Neural cell (in vitro differentiated cells): ENCODE measurements at regions not wholly inside any gene's neighbourhood (a gene's known extent, or its start where the extent isn't known, plus 50 kb on each side); places are given as distances from the start of the nearest gene placed in this dataset.

Source experiments
- H2AFZ ChIP-seq: fragments of 200-600, 300-800 bp; sonication (generic), shearing (Covaris generic); 2 replicates; pipeline ENCODE4 v1.6.0; 2014; ENCODE audit warnings: low read depth, mild to moderate bottlenecking, antibody characterized with exemption, low read length, moderate library complexity
- H3F3A ChIP-seq: fragments of 200-600 bp; shearing (Covaris generic); 2 replicates; pipeline ENCODE4 v1.6.1; 2016; ENCODE audit warnings: mild to moderate bottlenecking, moderate library complexity, mixed read lengths, antibody characterized with exemption, low read length; ENCODE audit not compliant: insufficient read depth, poor library complexity, severe bottlenecking
- H3K27ac ChIP-seq: fragments of 200-600, 300-800 bp; sonication (generic), shearing (Covaris generic); 2 replicates; pipeline ENCODE4 v1.5.1; 2014; ENCODE audit warnings: mild to moderate bottlenecking, low read length, moderate library complexity
- H3K27me3 ChIP-seq: fragments of 300-800, 200-600 bp; sonication (generic), shearing (Covaris generic); 2 replicates; pipeline ENCODE4 v1.6.0; 2014; ENCODE audit warnings: mild to moderate bottlenecking, low read depth, low read length, moderate library complexity; ENCODE audit not compliant: insufficient read depth
- H3K36me3 ChIP-seq: fragments of 300-800, 200-600 bp; sonication (generic), shearing (Covaris generic); 2 replicates; pipeline ENCODE4 v1.5.1; 2014; ENCODE audit warnings: mild to moderate bottlenecking, antibody characterized with exemption, low read length, moderate library complexity; ENCODE audit not compliant: insufficient read depth
- H3K4me2 ChIP-seq: fragments of 300-800, 200-600 bp; sonication (generic), shearing (Covaris generic); 2 replicates; pipeline ENCODE4 v1.6.0; 2014; ENCODE audit warnings: mild to moderate bottlenecking, low read length
- H3K4me3 ChIP-seq: fragments of 300-800, 200-600 bp; sonication (generic), shearing (Covaris generic); 2 replicates; pipeline ENCODE4 v1.5.1; 2014; ENCODE audit warnings: mild to moderate bottlenecking, low read length, moderate library complexity
- H3K79me2 ChIP-seq: fragments of 200-600 bp; shearing (Covaris generic); replicated peaks from 2 replicates; pipeline ENCODE4 v1.6.0; 2014; ENCODE audit warnings: mild to moderate bottlenecking, low read length, moderate library complexity; ENCODE audit not compliant: insufficient read depth
- H3K9ac ChIP-seq: fragments of 300-800, 200-600 bp; sonication (generic), shearing (Covaris generic); 2 replicates; pipeline ENCODE4 v1.6.1; 2016; ENCODE audit warnings: mild to moderate bottlenecking, low read length, mixed read lengths
- H3K9me2 ChIP-seq: fragments of 200-600 bp; shearing (Covaris generic); 2 replicates; pipeline ENCODE4 v1.6.1; 2016; ENCODE audit warnings: mild to moderate bottlenecking, low read length, mixed read lengths; ENCODE audit not compliant: insufficient read depth
- H3K9me3 ChIP-seq: fragments of 200-600, 300-800 bp; sonication (generic), shearing (Covaris generic); 2 replicates; pipeline ENCODE4 v1.6.1; 2016; ENCODE audit warnings: mild to moderate bottlenecking, mixed run types, low read length, moderate library complexity, mixed read lengths
- H4K20me1 ChIP-seq: fragments of 200-600 bp; shearing (Covaris generic); 2 replicates; pipeline ENCODE4 v1.6.1; 2016; ENCODE audit warnings: mild to moderate bottlenecking, mixed run types; ENCODE audit not compliant: insufficient read depth
- EP300 ChIP-seq: fragments of 450-650 bp; conservative IDR thresholded peaks from 2 replicates; pipeline ENCODE4 v1.6.1; 2014; ENCODE audit warnings: antibody characterized with exemption, mild to moderate bottlenecking, moderate library complexity; ENCODE audit not compliant: poor library complexity, severe bottlenecking
- EZH2 ChIP-seq: fragments of 200-600, 300-800 bp; shearing (Covaris generic), sonication (generic); IDR thresholded peaks from 2 replicates; pipeline ENCODE4 v1.6.1; 2014; ENCODE audit warnings: antibody characterized with exemption, low read length, borderline replicate concordance, mild to moderate bottlenecking; ENCODE audit not compliant: insufficient read depth, poor library complexity, severe bottlenecking
- MXI1 ChIP-seq: fragments of 450-650 bp; conservative IDR thresholded peaks from 2 replicates; pipeline ENCODE4 v1.6.1; 2014; ENCODE audit warnings: antibody characterized with exemption, mild to moderate bottlenecking; ENCODE audit not compliant: poor library complexity, severe bottlenecking
- POLR2AphosphoS5 ChIP-seq: IDR thresholded peaks from 2 replicates; pipeline ENCODE4 v1.6.1; 2012
- RAD21 ChIP-seq: fragments of 450-650 bp; conservative IDR thresholded peaks from 2 replicates; pipeline ENCODE4 v1.6.1; 2014; ENCODE audit warnings: antibody characterized with exemption, mild to moderate bottlenecking, moderate library complexity
- SMC3 ChIP-seq: fragments of 450-650 bp; conservative IDR thresholded peaks from 2 replicates; pipeline ENCODE4 v1.6.1; 2014; ENCODE audit warnings: antibody characterized with exemption, mild to moderate bottlenecking, moderate library complexity; ENCODE audit not compliant: poor library complexity
- TAF1 ChIP-seq: IDR thresholded peaks from 2 replicates; pipeline ENCODE4 v1.6.1; 2012; ENCODE audit warnings: low read depth
- TF ChIP-seq, protein P1 (sequence below): fragments of 450-650 bp; IDR thresholded peaks from 2 replicates; pipeline ENCODE4 v1.5.1; 2014; ENCODE audit warnings: antibody characterized with exemption, mild to moderate bottlenecking, moderate library complexity; ENCODE audit not compliant: poor library complexity, severe bottlenecking
- TF ChIP-seq, protein P2 (sequence below): IDR thresholded peaks from 2 replicates; pipeline ENCODE4 v1.6.1; 2012; ENCODE audit warnings: borderline replicate concordance

DNA sequence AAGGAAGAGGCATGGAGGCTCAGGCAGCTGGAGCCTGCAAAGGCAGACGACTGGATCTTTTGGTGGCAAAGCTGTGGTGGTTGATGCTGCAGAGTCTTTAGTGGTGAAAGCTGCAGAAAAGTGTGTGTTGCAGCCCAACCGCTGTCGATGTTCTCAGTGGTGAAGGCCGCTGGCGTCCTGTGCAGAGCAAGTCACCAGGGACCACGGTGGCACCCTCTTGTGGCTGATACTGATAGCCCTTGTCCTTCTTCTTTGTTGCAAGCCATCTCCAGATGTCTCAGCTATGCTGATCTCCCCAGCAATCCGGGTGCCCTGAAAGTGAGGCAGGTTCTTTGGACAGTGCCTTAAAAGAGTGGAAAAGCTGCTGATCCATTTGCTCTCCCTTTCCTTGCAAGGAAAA, 610.9 kb upstream of the PCDH9 start:
- Histone ChIP-seq H3K79me2 (no peaks in the 10 kb centered on the region), H3K9me2 (no peaks in the 10 kb centered on the region), H3K27ac (no peak overlapping the region), H2AFZ (no peak overlapping the region), H3K4me3 (no peak overlapping the region), H3K9me3 (no peaks in the 10 kb centered on the region), H4K20me1 (no peaks in the 10 kb centered on the region), H3F3A (no peaks in the 10 kb centered on the region), H3K9ac (no peak overlapping the region), H3K4me2 (no peak overlapping the region), H3K27me3 (no peaks in the 10 kb centered on the region), H3K36me3 (no peaks in the 10 kb centered on the region)
- no peak for TF ChIP-seq EZH2
- TF ChIP-seq EP300 = no peak
- TF ChIP-seq, protein P1, sequence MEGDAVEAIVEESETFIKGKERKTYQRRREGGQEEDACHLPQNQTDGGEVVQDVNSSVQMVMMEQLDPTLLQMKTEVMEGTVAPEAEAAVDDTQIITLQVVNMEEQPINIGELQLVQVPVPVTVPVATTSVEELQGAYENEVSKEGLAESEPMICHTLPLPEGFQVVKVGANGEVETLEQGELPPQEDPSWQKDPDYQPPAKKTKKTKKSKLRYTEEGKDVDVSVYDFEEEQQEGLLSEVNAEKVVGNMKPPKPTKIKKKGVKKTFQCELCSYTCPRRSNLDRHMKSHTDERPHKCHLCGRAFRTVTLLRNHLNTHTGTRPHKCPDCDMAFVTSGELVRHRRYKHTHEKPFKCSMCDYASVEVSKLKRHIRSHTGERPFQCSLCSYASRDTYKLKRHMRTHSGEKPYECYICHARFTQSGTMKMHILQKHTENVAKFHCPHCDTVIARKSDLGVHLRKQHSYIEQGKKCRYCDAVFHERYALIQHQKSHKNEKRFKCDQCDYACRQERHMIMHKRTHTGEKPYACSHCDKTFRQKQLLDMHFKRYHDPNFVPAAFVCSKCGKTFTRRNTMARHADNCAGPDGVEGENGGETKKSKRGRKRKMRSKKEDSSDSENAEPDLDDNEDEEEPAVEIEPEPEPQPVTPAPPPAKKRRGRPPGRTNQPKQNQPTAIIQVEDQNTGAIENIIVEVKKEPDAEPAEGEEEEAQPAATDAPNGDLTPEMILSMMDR = no peak
- TF ChIP-seq, protein P2, sequence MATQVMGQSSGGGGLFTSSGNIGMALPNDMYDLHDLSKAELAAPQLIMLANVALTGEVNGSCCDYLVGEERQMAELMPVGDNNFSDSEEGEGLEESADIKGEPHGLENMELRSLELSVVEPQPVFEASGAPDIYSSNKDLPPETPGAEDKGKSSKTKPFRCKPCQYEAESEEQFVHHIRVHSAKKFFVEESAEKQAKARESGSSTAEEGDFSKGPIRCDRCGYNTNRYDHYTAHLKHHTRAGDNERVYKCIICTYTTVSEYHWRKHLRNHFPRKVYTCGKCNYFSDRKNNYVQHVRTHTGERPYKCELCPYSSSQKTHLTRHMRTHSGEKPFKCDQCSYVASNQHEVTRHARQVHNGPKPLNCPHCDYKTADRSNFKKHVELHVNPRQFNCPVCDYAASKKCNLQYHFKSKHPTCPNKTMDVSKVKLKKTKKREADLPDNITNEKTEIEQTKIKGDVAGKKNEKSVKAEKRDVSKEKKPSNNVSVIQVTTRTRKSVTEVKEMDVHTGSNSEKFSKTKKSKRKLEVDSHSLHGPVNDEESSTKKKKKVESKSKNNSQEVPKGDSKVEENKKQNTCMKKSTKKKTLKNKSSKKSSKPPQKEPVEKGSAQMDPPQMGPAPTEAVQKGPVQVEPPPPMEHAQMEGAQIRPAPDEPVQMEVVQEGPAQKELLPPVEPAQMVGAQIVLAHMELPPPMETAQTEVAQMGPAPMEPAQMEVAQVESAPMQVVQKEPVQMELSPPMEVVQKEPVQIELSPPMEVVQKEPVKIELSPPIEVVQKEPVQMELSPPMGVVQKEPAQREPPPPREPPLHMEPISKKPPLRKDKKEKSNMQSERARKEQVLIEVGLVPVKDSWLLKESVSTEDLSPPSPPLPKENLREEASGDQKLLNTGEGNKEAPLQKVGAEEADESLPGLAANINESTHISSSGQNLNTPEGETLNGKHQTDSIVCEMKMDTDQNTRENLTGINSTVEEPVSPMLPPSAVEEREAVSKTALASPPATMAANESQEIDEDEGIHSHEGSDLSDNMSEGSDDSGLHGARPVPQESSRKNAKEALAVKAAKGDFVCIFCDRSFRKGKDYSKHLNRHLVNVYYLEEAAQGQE = no peak
- TF ChIP-seq RAD21 = no peak
- TF ChIP-seq TAF1 = no peak
- TF ChIP-seq POLR2AphosphoS5 = no peak
- TF ChIP-seq MXI1 = no peak
- no peak for TF ChIP-seq SMC3

DNA sequence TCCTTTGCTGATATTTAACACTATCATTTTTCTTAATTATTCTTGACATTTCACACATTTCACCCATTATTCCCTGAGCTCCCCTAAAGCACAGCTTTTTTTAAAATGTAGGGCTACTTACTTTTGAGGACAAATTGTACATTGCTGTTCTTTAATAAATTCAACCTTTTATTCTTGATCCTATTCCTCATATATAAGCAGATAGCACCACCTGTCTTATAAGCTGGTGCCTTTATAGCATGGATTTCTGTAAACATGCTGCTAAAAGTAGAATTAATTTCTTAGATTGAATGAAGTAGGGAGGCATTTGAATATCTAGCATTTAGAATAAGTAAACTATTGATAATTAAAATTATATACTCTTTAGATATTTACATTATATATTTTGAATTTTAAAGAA, 603.4 kb upstream of the PCDH9 start:
- Histone ChIP-seq H3K9ac (no peak overlapping the region), H3F3A (no peaks in the 10 kb centered on the region), H3K36me3 (no peaks in the 10 kb centered on the region), H3K9me2 (no peaks in the 10 kb centered on the region), H3K4me3 (no peak overlapping the region), H4K20me1 (no peaks in the 10 kb centered on the region), H3K27ac (no peak overlapping the region), H2AFZ (no peak overlapping the region), H3K27me3 (no peaks in the 10 kb centered on the region), H3K9me3 (no peaks in the 10 kb centered on the region), H3K79me2 (no peaks in the 10 kb centered on the region), H3K4me2 (no peak overlapping the region)
- no peak for TF ChIP-seq MXI1
- TF ChIP-seq RAD21 = peak; percentile 55

DNA sequence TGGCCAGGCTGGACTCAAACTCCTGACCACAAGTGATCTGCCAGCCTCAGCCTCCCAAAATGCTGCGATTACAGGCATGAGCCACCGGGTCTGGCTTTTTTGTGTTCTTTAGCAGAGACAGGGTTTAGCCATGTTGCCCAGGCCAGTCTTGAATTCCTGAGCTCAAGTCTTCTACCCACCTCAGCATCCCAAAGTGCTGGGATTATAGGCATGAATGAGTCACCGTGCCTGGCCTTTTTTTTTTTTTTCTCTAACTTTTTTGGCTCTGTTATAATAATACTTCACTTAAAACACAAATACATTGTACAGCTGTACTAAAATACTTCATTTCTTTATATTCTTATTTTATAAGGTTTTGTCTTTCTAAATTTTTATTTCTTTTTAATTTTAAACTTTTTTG, 599.5 kb upstream of the PCDH9 start:
- H3F3A ChIP-seq = no peaks in the 10 kb centered on the region
- no peak overlapping the region for H3K27ac ChIP-seq
- no peak overlapping the region for H3K9ac ChIP-seq
- H3K79me2 ChIP-seq = no peaks in the 10 kb centered on the region
- H3K36me3 ChIP-seq = no peaks in the 10 kb centered on the region
- no peak overlapping the region for H3K4me3 ChIP-seq
- no peaks in the 10 kb centered on the region for H3K27me3 ChIP-seq
- no peaks in the 10 kb centered on the region for H3K9me3 ChIP-seq
- no peaks in the 10 kb centered on the region for H3K9me2 ChIP-seq
- H3K4me2 ChIP-seq = no peak overlapping the region
- H4K20me1 ChIP-seq = no peaks in the 10 kb centered on the region
- no peak for TF ChIP-seq RAD21
- no peak for TF ChIP-seq EZH2
- no peak for TF ChIP-seq EP300
- TF ChIP-seq POLR2AphosphoS5 = no peak
- no peak for TF ChIP-seq SMC3
- no peak for TF ChIP-seq TAF1
- TF ChIP-seq MXI1 = no peak
- TF ChIP-seq, protein P1 = no peak
- TF ChIP-seq, protein P2 = no peak
- no peak overlapping the region for H2AFZ ChIP-seq
